Trophoblast cell (in vitro differentiated cells and primary cell): ENCODE measurements at regions not wholly inside any gene's neighbourhood (a gene's known extent, or its start where the extent isn't known, plus 50 kb on each side); places are given as distances from the start of the nearest gene placed in this dataset.

Experiments
- DNase-seq, 2 donors: peaks; one replicate each; pipeline ENCODE4 v3.0.0-alpha.2; 2016
- H2AFZ ChIP-seq: 2 replicates; pipeline ENCODE4 v1.6.1; 2013; ENCODE audit warnings: low read length, moderate library complexity, mild to moderate bottlenecking; ENCODE audit not compliant: insufficient read depth, poor library complexity
- H2AK5ac ChIP-seq: 2 replicates; pipeline ENCODE4 v1.6.1; 2013; ENCODE audit warnings: mild to moderate bottlenecking, low read length
- H2BK120ac ChIP-seq: 2 replicates; pipeline ENCODE4 v1.6.1; 2013; ENCODE audit warnings: low read length, mild to moderate bottlenecking, moderate library complexity; ENCODE audit not compliant: insufficient read depth, poor library complexity
- H2BK12ac ChIP-seq: 2 replicates; pipeline ENCODE4 v1.6.1; 2013; ENCODE audit warnings: mild to moderate bottlenecking, low read length, moderate library complexity
- H2BK5ac ChIP-seq: 2 replicates; pipeline ENCODE4 v1.6.1; 2013; ENCODE audit warnings: low read length, low read depth, moderate library complexity, mild to moderate bottlenecking; ENCODE audit not compliant: poor library complexity
- H3K14ac ChIP-seq: 2 replicates; pipeline ENCODE4 v1.6.1; 2013; ENCODE audit warnings: mild to moderate bottlenecking, low read length
- H3K18ac ChIP-seq: 2 replicates; pipeline ENCODE4 v1.6.1; 2013; ENCODE audit warnings: mild to moderate bottlenecking, low read length
- H3K23ac ChIP-seq: 2 replicates; pipeline ENCODE4 v1.6.1; 2013; ENCODE audit warnings: low read length
- H3K27ac ChIP-seq: 2 replicates; pipeline ENCODE4 v1.5.1; 2013; ENCODE audit warnings: low read depth, mild to moderate bottlenecking, inconsistent platforms, low read length, moderate library complexity
- H3K27me3 ChIP-seq: 2 replicates; pipeline ENCODE4 v1.6.1; 2013; ENCODE audit warnings: inconsistent platforms, mild to moderate bottlenecking, low read length, moderate library complexity; ENCODE audit not compliant: insufficient read depth
- H3K36me3 ChIP-seq, 2 experiments: 1 replicate in 1 of 2; 2 replicates in 1 of 2; pipeline ENCODE4 v1.6.1; 2013; ENCODE audit warnings: low read length in 2 of 2, mild to moderate bottlenecking in 2 of 2, moderate library complexity in 1 of 2; ENCODE audit not compliant: insufficient read depth in 2 of 2, control insufficient read depth in 1 of 2
- H3K4ac ChIP-seq: 2 replicates; pipeline ENCODE4 v1.6.1; 2013; ENCODE audit warnings: low read depth, mild to moderate bottlenecking, low read length, moderate library complexity
- H3K4me1 ChIP-seq, 2 experiments: 1 replicate in 1 of 2; 2 replicates in 1 of 2; pipeline ENCODE4 v1.6.1; 2013; ENCODE audit warnings: low read length in 2 of 2, mild to moderate bottlenecking in 2 of 2, moderate library complexity in 1 of 2; ENCODE audit not compliant: insufficient read depth in 2 of 2, control insufficient read depth in 1 of 2
- H3K4me2 ChIP-seq: 2 replicates; pipeline ENCODE4 v1.6.1; 2013; ENCODE audit warnings: inconsistent platforms, mild to moderate bottlenecking, low read length, moderate library complexity
- H3K4me3 ChIP-seq: 2 replicates; pipeline ENCODE4 v1.5.1; 2013; ENCODE audit warnings: mild to moderate bottlenecking, low read depth, low read length, inconsistent platforms
- H3K79me1 ChIP-seq: one replicate; pipeline ENCODE4 v1.6.1; 2013; ENCODE audit warnings: low read length
- H3K79me2 ChIP-seq: 2 replicates; pipeline ENCODE4 v1.6.1; 2013; ENCODE audit warnings: low read length, mild to moderate bottlenecking; ENCODE audit not compliant: control insufficient read depth, insufficient read depth, poor library complexity
- H3K9ac ChIP-seq: 2 replicates; pipeline ENCODE4 v1.6.1; 2013; ENCODE audit warnings: mild to moderate bottlenecking, low read length
- H3K9me3 ChIP-seq: 2 replicates; pipeline ENCODE4 v1.6.1; 2013; ENCODE audit warnings: low read depth, mild to moderate bottlenecking, control low read depth, inconsistent platforms, low read length; ENCODE audit not compliant: insufficient read depth
- H4K12ac ChIP-seq: 2 replicates; pipeline ENCODE4 v1.6.1; 2013; ENCODE audit warnings: low read depth, mild to moderate bottlenecking, low read length, moderate library complexity
- H4K8ac ChIP-seq: 2 replicates; pipeline ENCODE4 v1.6.1; 2013; ENCODE audit warnings: low read depth, mild to moderate bottlenecking, low read length, moderate library complexity
- H4K91ac ChIP-seq: one replicate; pipeline ENCODE4 v1.6.1; 2013; ENCODE audit warnings: low read depth, mild to moderate bottlenecking, low read length, moderate library complexity
- WGBS: extraction: QIAGEN DNeasy Blood & Tissue Kit; methylation state at CpG from one replicate; pipeline ENCODE4 v1.1.7; 2013; ENCODE audit warnings: missing lambda C conversion rate; ENCODE audit not compliant: insufficient read length, insufficient coverage; ENCODE audit errors: extremely low coverage; 5-methylcytosine and 5-hydroxymethylcytosine counted together

DNA sequence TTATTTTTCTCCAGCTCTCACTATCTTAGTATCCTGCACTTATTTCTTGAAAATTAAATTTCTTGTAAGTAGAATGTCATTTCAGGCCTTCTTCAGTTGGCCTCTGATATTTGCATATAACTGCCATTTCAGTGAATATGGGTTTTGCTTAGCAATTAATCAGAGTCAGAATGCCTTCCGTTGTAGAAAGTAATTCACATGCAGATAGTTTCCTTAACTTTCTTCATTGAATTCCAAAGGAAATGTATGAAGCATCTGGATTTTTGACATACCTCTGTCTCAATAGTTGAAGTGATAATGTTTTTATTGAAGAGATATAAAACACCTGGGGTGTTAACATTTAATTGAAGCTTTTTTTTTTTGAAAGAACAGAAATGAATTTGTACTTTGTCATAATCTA is 914.1 kb upstream of the NXPH2 start:
- no CpG with 5 or more reads among the region's 1 CpG for WGBS
- Histone ChIP-seq H3K9me3 (no peaks in the 10 kb centered on the region), H2BK5ac (no peak overlapping the region), H3K4me2 (no peak overlapping the region), H2AK5ac (no peak overlapping the region), H3K9ac (no peak overlapping the region), H3K36me3 (no peaks in the 10 kb centered on the region), H2BK12ac (no peak overlapping the region), H4K91ac (no peak overlapping the region), H3K14ac (no peak overlapping the region), H3K4ac (no peak overlapping the region), H3K27ac (no peak overlapping the region), H3K27me3 (no peaks in the 10 kb centered on the region), H3K23ac (no peak overlapping the region), H4K8ac (no peak overlapping the region), H4K12ac (no peak overlapping the region), H2BK120ac (no peak overlapping the region), H3K18ac (no peak overlapping the region), H3K79me2 (no peaks in the 10 kb centered on the region), H3K4me3 (no peak overlapping the region), H3K4me1 (no peaks in the 10 kb centered on the region), H3K79me1 (no peaks in the 10 kb centered on the region), H2AFZ (no peak overlapping the region)
- no peak for DNase-seq

DNA sequence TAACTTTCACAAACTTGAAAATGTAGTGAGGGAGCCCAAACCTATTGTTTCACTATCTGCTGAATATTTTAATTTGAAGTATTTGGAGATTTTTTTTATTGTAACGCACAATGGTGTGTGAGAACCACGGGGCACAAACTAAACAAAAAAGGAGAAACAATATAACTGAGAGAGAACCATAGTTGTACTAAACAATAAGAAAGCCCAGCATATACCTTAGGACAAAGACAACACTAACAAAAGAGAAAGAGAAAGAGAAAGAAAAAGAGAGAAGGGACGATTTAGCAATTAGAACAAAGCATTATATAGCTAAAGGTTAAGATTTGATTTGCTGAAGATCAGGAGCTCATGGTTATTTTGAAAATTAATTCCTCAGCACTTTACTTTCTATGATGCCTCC is 906.0 kb upstream of the NXPH2 start:
- Histone ChIP-seq H2BK120ac (no peak overlapping the region), H3K9ac (no peak overlapping the region), H3K14ac (no peak overlapping the region), H3K4me2 (no peak overlapping the region), H3K18ac (no peak overlapping the region), H3K4me3 (no peak overlapping the region), H3K4me1 (no peaks in the 10 kb centered on the region), H2BK5ac (no peak overlapping the region), H3K27me3 (no peaks in the 10 kb centered on the region), H2AK5ac (no peak overlapping the region), H3K36me3 (no peaks in the 10 kb centered on the region), H3K4ac (no peak overlapping the region), H2AFZ (no peak overlapping the region), H3K79me1 (no peaks in the 10 kb centered on the region), H4K8ac (no peak overlapping the region), H3K9me3 (no peaks in the 10 kb centered on the region), H4K91ac (no peak overlapping the region), H3K23ac (no peak overlapping the region), H2BK12ac (no peak overlapping the region), H3K79me2 (no peaks in the 10 kb centered on the region), H4K12ac (no peak overlapping the region), H3K27ac (no peak overlapping the region)
- no CpG with 5 or more reads among the region's 3 CpGs for WGBS
- no peak for DNase-seq

DNA sequence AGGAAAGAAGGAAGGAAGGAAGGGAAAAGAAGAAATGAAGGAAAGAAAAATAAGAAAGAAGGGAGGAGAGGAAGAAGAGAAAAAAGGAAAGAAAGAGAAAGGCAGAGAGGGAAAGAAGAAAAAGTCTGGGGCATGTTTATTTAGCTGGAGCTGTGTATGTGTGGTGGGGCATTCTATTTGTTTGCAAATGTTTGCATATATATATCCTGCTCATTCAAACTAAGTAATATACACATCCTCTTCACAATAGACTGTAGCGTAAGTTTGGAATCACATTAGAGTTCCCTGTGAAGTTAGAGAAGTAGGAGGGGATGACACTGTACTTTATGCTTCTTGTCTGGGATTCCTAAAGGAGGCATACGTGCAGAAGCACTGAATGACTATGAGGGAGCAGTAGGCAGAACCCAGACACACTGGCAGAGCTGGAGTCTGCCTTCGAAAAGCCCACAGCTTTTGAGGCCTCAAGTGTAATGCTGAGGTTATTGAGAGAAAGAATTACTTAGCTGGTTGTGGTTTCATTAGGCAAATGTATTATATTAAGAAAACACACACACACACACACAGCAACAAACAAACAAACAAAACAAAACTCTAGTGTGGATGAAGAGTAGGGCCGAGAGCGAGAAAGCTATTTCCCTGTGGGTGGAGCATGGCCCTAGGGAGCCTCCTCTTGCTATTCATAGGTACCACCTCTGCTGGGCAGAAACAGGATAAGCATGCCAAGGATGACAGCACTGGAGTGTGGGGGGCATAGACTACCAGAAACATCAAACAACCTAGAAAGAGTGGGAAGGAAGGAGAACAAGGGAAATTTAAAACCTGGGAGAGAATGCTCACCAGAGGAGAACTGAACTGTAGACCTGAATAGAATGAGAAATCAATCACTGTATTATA is 905.1 kb upstream of the NXPH2 start:
- H2AFZ ChIP-seq = no peak overlapping the region
- H4K91ac ChIP-seq = no peak overlapping the region
- H3K79me1 ChIP-seq = no peaks in the 10 kb centered on the region
- no peak overlapping the region for H3K4me3 ChIP-seq
- H3K4me2 ChIP-seq = no peak overlapping the region
- H3K27me3 ChIP-seq = no peaks in the 10 kb centered on the region
- WGBS = no CpG with 5 or more reads among the region's 5 CpGs
- DNase-seq = no peak
- no peaks in the 10 kb centered on the region for H3K4me1 ChIP-seq
- no peak overlapping the region for H3K18ac ChIP-seq
- no peak overlapping the region for H2BK120ac ChIP-seq
- H2BK12ac ChIP-seq = no peak overlapping the region
- H2AK5ac ChIP-seq = no peak overlapping the region
- no peaks in the 10 kb centered on the region for H3K79me2 ChIP-seq
- H3K27ac ChIP-seq = no peak overlapping the region
- H3K23ac ChIP-seq = no peak overlapping the region
- no peaks in the 10 kb centered on the region for H3K36me3 ChIP-seq
- no peaks in the 10 kb centered on the region for H3K9me3 ChIP-seq
- H4K12ac ChIP-seq = no peak overlapping the region
- H3K4ac ChIP-seq = no peak overlapping the region
- H3K14ac ChIP-seq = no peak overlapping the region
- no peak overlapping the region for H2BK5ac ChIP-seq
- no peak overlapping the region for H3K9ac ChIP-seq
- H4K8ac ChIP-seq = no peak overlapping the region

DNA sequence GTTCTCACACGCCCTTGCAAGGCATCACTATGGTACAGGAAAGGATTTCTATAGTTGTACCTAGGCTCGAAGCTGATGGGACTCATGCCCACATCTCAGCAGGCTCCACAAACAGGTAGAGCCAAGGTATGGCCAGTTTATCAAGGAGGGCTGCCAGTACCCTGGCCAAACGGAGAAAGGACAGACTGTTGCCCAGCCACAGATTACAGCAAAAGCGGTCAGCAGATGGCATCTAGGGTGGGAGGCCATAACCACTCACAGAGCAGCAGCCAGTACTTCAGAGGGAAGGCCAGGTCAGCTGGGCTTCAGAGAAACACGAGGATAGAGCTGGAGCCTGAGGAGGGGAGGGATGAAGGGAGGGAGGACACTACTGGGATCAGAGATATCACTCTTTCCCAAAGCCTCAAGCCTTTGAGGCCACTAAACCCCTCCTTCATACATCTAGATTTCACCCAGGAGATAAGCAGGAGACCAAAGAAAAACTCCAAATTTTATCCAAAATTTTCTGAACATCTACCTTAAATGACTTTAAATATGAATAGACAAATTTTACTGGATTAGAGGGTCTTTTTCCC is 904.2 kb upstream of the NXPH2 start:
- DNase-seq = no peak
- H4K91ac ChIP-seq = no peak overlapping the region
- no peak overlapping the region for H2BK120ac ChIP-seq
- H3K18ac ChIP-seq = no peak overlapping the region
- H3K9ac ChIP-seq = no peak overlapping the region
- no peak overlapping the region for H3K23ac ChIP-seq
- H3K27ac ChIP-seq = no peak overlapping the region
- no peaks in the 10 kb centered on the region for H3K79me1 ChIP-seq
- no peak overlapping the region for H2BK12ac ChIP-seq
- H2AK5ac ChIP-seq = no peak overlapping the region
- H3K27me3 ChIP-seq = no peaks in the 10 kb centered on the region
- no CpG with 5 or more reads among the region's 5 CpGs for WGBS
- H3K9me3 ChIP-seq = no peaks in the 10 kb centered on the region
- H3K4me2 ChIP-seq = no peak overlapping the region
- H4K8ac ChIP-seq = no peak overlapping the region
- no peak overlapping the region for H4K12ac ChIP-seq
- no peaks in the 10 kb centered on the region for H3K79me2 ChIP-seq
- no peaks in the 10 kb centered on the region for H3K4me1 ChIP-seq
- H2BK5ac ChIP-seq = no peak overlapping the region
- H3K4me3 ChIP-seq = no peak overlapping the region
- no peak overlapping the region for H2AFZ ChIP-seq
- no peak overlapping the region for H3K4ac ChIP-seq
- H3K36me3 ChIP-seq = no peaks in the 10 kb centered on the region
- H3K14ac ChIP-seq = no peak overlapping the region
